Natural killer cell (primary cell): ENCODE measurements at regions not wholly inside any gene's neighbourhood (a gene's known extent, or its start where the extent isn't known, plus 50 kb on each side); places are given as distances from the start of the nearest gene placed in this dataset.

Source experiments
- ATAC-seq, 3 donors: fragments of 150-1000 bp in 2 of 3; fragments of 200-7000 bp in 1 of 3; cut with Tn5 transposase; 1 replicate in 1 of 3; 2 replicates in 2 of 3; pipeline ENCODE4 v1.10.0; 2021; ENCODE audit warnings: mild to moderate bottlenecking in 2 of 3, moderate library complexity in 2 of 3
- DNase-seq, 2 donors: peaks; one replicate each; pipeline versions ENCODE4 v3.0.0 to v3.0.0-alpha.2; 2013 to 2021; ENCODE audit warnings: mixed read lengths in 1 of 2
- H3K27ac ChIP-seq: one replicate; pipeline ENCODE4 v1.5.1; 2013; ENCODE audit warnings: mild to moderate bottlenecking, low read length
- H3K27me3 ChIP-seq: one replicate; pipeline ENCODE4 v1.6.1; 2013; ENCODE audit warnings: low read length; ENCODE audit not compliant: control insufficient read depth, insufficient read depth
- H3K36me3 ChIP-seq: one replicate; pipeline ENCODE4 v1.6.1; 2013; ENCODE audit warnings: low read length; ENCODE audit not compliant: control insufficient read depth, insufficient read depth
- H3K4me1 ChIP-seq: one replicate; pipeline ENCODE4 v1.6.1; 2013; ENCODE audit warnings: low read length; ENCODE audit not compliant: control insufficient read depth, insufficient read depth
- H3K4me3 ChIP-seq: one replicate; pipeline ENCODE4 v1.5.1; 2013; ENCODE audit warnings: low read length
- H3K9me3 ChIP-seq: one replicate; pipeline ENCODE4 v1.6.1; 2013; ENCODE audit warnings: low read length; ENCODE audit not compliant: control insufficient read depth, insufficient read depth
- H3K27ac Mint-ChIP-seq, 2 donors: one replicate each; pipeline ENCODE4 v1.8.0; 2022; ENCODE audit warnings: mild to moderate bottlenecking in 2 of 2, mixed read lengths in 2 of 2, moderate library complexity in 1 of 2
- H3K27me3 Mint-ChIP-seq, 2 donors: one replicate each; pipeline ENCODE4 v1.8.0; 2022; ENCODE audit warnings: low read depth in 2 of 2, mixed read lengths in 2 of 2
- H3K36me3 Mint-ChIP-seq: one replicate; pipeline ENCODE4 v1.8.0; 2022; ENCODE audit warnings: mixed read lengths
- H3K4me1 Mint-ChIP-seq, 2 donors: one replicate each; pipeline ENCODE4 v1.8.0; 2022; ENCODE audit warnings: mixed read lengths in 2 of 2
- H3K4me3 Mint-ChIP-seq: one replicate; pipeline ENCODE4 v1.8.0; 2022; ENCODE audit warnings: mild to moderate bottlenecking, moderate library complexity, mixed read lengths
- H3K9me3 Mint-ChIP-seq, 2 donors: one replicate each; pipeline ENCODE4 v1.8.0; 2022; ENCODE audit warnings: mixed read lengths in 2 of 2
- CTCF ChIP-seq: fragments of 200-600 bp; IDR thresholded peaks from one replicate; pipeline ENCODE4 v1.8.0; 2022; ENCODE audit warnings: antibody characterized with exemption
- WGBS: methylation state at CpG from one replicate; pipeline ENCODE4 v1.1.7; 2013; ENCODE audit warnings: missing lambda C conversion rate; ENCODE audit not compliant: insufficient coverage; 5-methylcytosine and 5-hydroxymethylcytosine counted together
- intact Hi-C: fragments of 100-400 bp; cut with micrococcal nuclease; formaldehyde crosslinking; loops from one replicate; pipeline ENCODE4 v1.14.2; 2022

- DNase-seq, result no peak
These were observed 408.7 kb upstream of the PITX2 start for GRCh38 chr4:111031596-111031995.

GRCh38 chr4:111037591-111038360, 414.9 kb upstream of the PITX2 start:
- no peak for ATAC-seq
- H3K27me3 ChIP-seq, result no peaks in the 10 kb centered on the region
- intact Hi-C loops, result no loop called here
- H3K27ac ChIP-seq, result no peak overlapping the region
- no peaks in the 10 kb centered on the region for H3K36me3 ChIP-seq
- Mint-ChIP-seq H3K4me1 (no peaks in the 10 kb centered on the region), H3K27me3 (no peaks in the 10 kb centered on the region), H3K9me3 (peaks cover 2% of the 10 kb centered on the region in 2 donors), H3K36me3 (no peaks in the 10 kb centered on the region), H3K27ac (no peak overlapping the region), H3K4me3 (no peak overlapping the region)
- no peak overlapping the region for H3K4me3 ChIP-seq
- WGBS, result 45% methylated on average over 4 of the region's 7 CpGs
- TF ChIP-seq CTCF, result no peak
- H3K9me3 ChIP-seq, result no peaks in the 10 kb centered on the region
- H3K4me1 ChIP-seq, result no peaks in the 10 kb centered on the region
- DNase-seq, result no peak

More at GRCh38 chr4:111031596-111031995, 408.7 kb upstream of the PITX2 start:
- TF ChIP-seq CTCF, result no peak
- Histone ChIP-seq H3K4me3 (no peak overlapping the region), H3K27ac (no peak overlapping the region), H3K36me3 (no peaks in the 10 kb centered on the region), H3K9me3 (no peaks in the 10 kb centered on the region), H3K27me3 (no peaks in the 10 kb centered on the region), H3K4me1 (no peaks in the 10 kb centered on the region)
- H3K9me3 Mint-ChIP-seq, result peaks cover 5 to 11% of the 10 kb centered on the region in 2 donors
- no peaks in the 10 kb centered on the region for H3K27me3 Mint-ChIP-seq
- intact Hi-C loops, result no loop called here
- WGBS, result 85% methylated on average over 3 of the region's 3 CpGs
- H3K36me3 Mint-ChIP-seq, result no peaks in the 10 kb centered on the region
- no peak overlapping the region for H3K4me3 Mint-ChIP-seq
- no peak for ATAC-seq
- H3K4me1 Mint-ChIP-seq, result no peaks in the 10 kb centered on the region
- H3K27ac Mint-ChIP-seq, result no peak overlapping the region

GRCh38 chr4:111040904-111041303, 418.0 kb upstream of the PITX2 start:
- H3K4me1 ChIP-seq, result no peaks in the 10 kb centered on the region
- H3K27ac Mint-ChIP-seq, result no peak overlapping the region
- ATAC-seq, result no peak
- TF ChIP-seq CTCF, result no peak
- H3K9me3 Mint-ChIP-seq, result peaks cover 4 to 12% of the 10 kb centered on the region in 2 donors
- H3K27me3 Mint-ChIP-seq, result no peaks in the 10 kb centered on the region
- H3K36me3 Mint-ChIP-seq, result peaks cover 6% of the 10 kb centered on the region
- H3K4me3 ChIP-seq, result no peak overlapping the region
- no peak overlapping the region for H3K4me3 Mint-ChIP-seq
- H3K27me3 ChIP-seq, result no peaks in the 10 kb centered on the region
- no peaks in the 10 kb centered on the region for H3K4me1 Mint-ChIP-seq
- H3K27ac ChIP-seq, result no peak overlapping the region
- DNase-seq, result no peak
- intact Hi-C loops, result no loop called here
- H3K9me3 ChIP-seq, result no peaks in the 10 kb centered on the region
- no peaks in the 10 kb centered on the region for H3K36me3 ChIP-seq

- no peaks in the 10 kb centered on the region for H3K27me3 Mint-ChIP-seq
- no peak for ATAC-seq
- no peak for TF ChIP-seq CTCF
- no peaks in the 10 kb centered on the region for H3K4me1 Mint-ChIP-seq
- no peak for DNase-seq
- WGBS, result 92% methylated on average over 4 of the region's 5 CpGs
- intact Hi-C loops, result no loop called here
- H3K27ac Mint-ChIP-seq, result no peak overlapping the region
- no peaks in the 10 kb centered on the region for H3K27me3 ChIP-seq
- H3K4me1 ChIP-seq, result no peaks in the 10 kb centered on the region
- H3K9me3 ChIP-seq, result peaks cover 4% of the 10 kb centered on the region
- peaks cover 8 to 14% of the 10 kb centered on the region in 2 donors for H3K9me3 Mint-ChIP-seq
- no peak overlapping the region for H3K27ac ChIP-seq
- no peaks in the 10 kb centered on the region for H3K36me3 ChIP-seq
- H3K4me3 ChIP-seq, result no peak overlapping the region
- H3K36me3 Mint-ChIP-seq, result peaks cover 8% of the 10 kb centered on the region
- no peak overlapping the region for H3K4me3 Mint-ChIP-seq
These were observed 420.4 kb upstream of the PITX2 start for GRCh38 chr4:111043286-111043685.
